WTC11 (cell line): ENCODE measurements at regions not wholly inside any gene's neighbourhood (a gene's known extent, or its start where the extent isn't known, plus 50 kb on each side); places are given as distances from the start of the nearest gene placed in this dataset.

ENCODE experiments used
- ATAC-seq: fragments of 200-7000 bp; cut with Tn5 transposase; 2 replicates; pipeline ENCODE4 v1.10.0; 2021; ENCODE audit warnings: mild to moderate bottlenecking, moderate library complexity
- CTCF ChIA-PET: fragments of 300-600 bp; sonication (Branson Sonifier 250); formaldehyde crosslinking; loops from one replicate; lab custom pipeline; 2021; ENCODE audit warnings: antibody characterized with exemption; lab: Charles Lee
- POLR2A ChIA-PET: fragments of 350-600 bp; sonication (Branson Sonifier 250); formaldehyde crosslinking; loops from one replicate; lab custom pipeline; 2021; ENCODE audit warnings: antibody characterized with exemption; lab: Charles Lee
- DNase-seq: peaks from one replicate; pipeline ENCODE4 v3.0.0; 2021; ENCODE audit warnings: low spot score
- H3K27ac Mint-ChIP-seq: 2 replicates; pipeline ENCODE4 v1.8.0; 2021; ENCODE audit warnings: mixed read lengths
- H3K27me3 Mint-ChIP-seq: 2 replicates; pipeline ENCODE4 v1.8.0; 2021; ENCODE audit warnings: low read depth, mild to moderate bottlenecking, moderate library complexity, mixed read lengths
- H3K36me3 Mint-ChIP-seq: 2 replicates; pipeline ENCODE4 v1.8.0; 2021; ENCODE audit warnings: mixed read lengths
- H3K4me1 Mint-ChIP-seq: 2 replicates; pipeline ENCODE4 v1.8.0; 2022; ENCODE audit warnings: mixed read lengths
- H3K4me3 Mint-ChIP-seq: 2 replicates; pipeline ENCODE4 v1.8.0; 2021; ENCODE audit warnings: mild to moderate bottlenecking, moderate library complexity, mixed read lengths
- H3K9me3 Mint-ChIP-seq: 2 replicates; pipeline ENCODE4 v1.8.0; 2021; ENCODE audit warnings: mixed read lengths
- ARID4B ChIP-seq: sonication (generic); formaldehyde crosslinking; IDR thresholded peaks from 2 replicates; pipeline ENCODE4 v1.8.0; 2023; ENCODE audit warnings: missing genetic modification reagents, mild to moderate bottlenecking, borderline replicate concordance
- CBFB ChIP-seq: sonication (generic); formaldehyde crosslinking; IDR thresholded peaks from 2 replicates; pipeline ENCODE4 v1.8.1; 2022; ENCODE audit warnings: mild to moderate bottlenecking, low read depth, missing genetic modification reagents
- ERG ChIP-seq: fragments of 250-450 bp; sonication (Bioruptor Pico); IDR thresholded peaks from 2 replicates; pipeline ENCODE4 v1.8.0; 2021; ENCODE audit warnings: mild to moderate bottlenecking
- FOXJ3 ChIP-seq: sonication (generic); formaldehyde crosslinking; IDR thresholded peaks from 2 replicates; pipeline ENCODE4 v1.9.0; 2021; ENCODE audit warnings: missing genetic modification reagents, mild to moderate bottlenecking, borderline replicate concordance
- GRHL2 ChIP-seq: fragments of 250-450 bp; sonication (Bioruptor Pico); IDR thresholded peaks from 2 replicates; pipeline ENCODE4 v1.8.0; 2022; ENCODE audit warnings: mild to moderate bottlenecking, moderate library complexity; ENCODE audit not compliant: insufficient replicate concordance, severe bottlenecking
- MXD4 ChIP-seq: fragments of 250-450 bp; sonication (Bioruptor Pico); IDR thresholded peaks from 2 replicates; pipeline ENCODE4 v1.8.0; 2021; ENCODE audit warnings: mild to moderate bottlenecking, moderate library complexity, borderline replicate concordance
- MYBL2 ChIP-seq: sonication (generic); formaldehyde crosslinking; IDR thresholded peaks from 2 replicates; pipeline ENCODE4 v1.8.1; 2023; ENCODE audit warnings: mild to moderate bottlenecking, moderate library complexity, missing genetic modification reagents
- PRRX2 ChIP-seq: fragments of 250-450 bp; sonication (Bioruptor Pico); IDR thresholded peaks from 2 replicates; pipeline ENCODE4 v1.8.0; 2021; ENCODE audit warnings: mild to moderate bottlenecking
- TEAD1 ChIP-seq: sonication (generic); formaldehyde crosslinking; IDR thresholded peaks from 2 replicates; pipeline ENCODE4 v1.8.0; 2022; ENCODE audit warnings: mild to moderate bottlenecking, missing genetic modification reagents
- ZBTB43 ChIP-seq: sonication (generic); formaldehyde crosslinking; IDR thresholded peaks from 2 replicates; pipeline ENCODE4 v1.8.1; 2023; ENCODE audit warnings: mild to moderate bottlenecking, missing genetic modification reagents
- ZNF121 ChIP-seq: sonication (generic); formaldehyde crosslinking; IDR thresholded peaks from 2 replicates; pipeline ENCODE4 v1.8.0; 2023; ENCODE audit warnings: missing genetic modification reagents
- ZNF263 ChIP-seq: sonication (generic); formaldehyde crosslinking; IDR thresholded peaks from 2 replicates; pipeline ENCODE4 v1.8.1; 2022; ENCODE audit warnings: low read depth, mild to moderate bottlenecking, moderate library complexity, missing genetic modification reagents
- ZNF396 ChIP-seq: fragments of 250-450 bp; sonication (Bioruptor Pico); IDR thresholded peaks from 2 replicates; pipeline ENCODE4 v1.8.0; 2021; ENCODE audit warnings: mild to moderate bottlenecking, moderate library complexity, borderline replicate concordance
- ZNF425 ChIP-seq: fragments of 250-450 bp; sonication (Bioruptor Pico); conservative IDR thresholded peaks from 2 replicates; pipeline ENCODE4 v1.9.0; 2021; ENCODE audit warnings: mild to moderate bottlenecking
- TF ChIP-seq, protein P1 (sequence below): sonication (generic); formaldehyde crosslinking; IDR thresholded peaks from 2 replicates; pipeline ENCODE4 v1.8.1; 2023; ENCODE audit warnings: mild to moderate bottlenecking, missing genetic modification reagents, moderate library complexity

GRCh38 chr3:15977090-15977489 lies 179.3 kb upstream of the ANKRD28 start:
- H3K27ac Mint-ChIP-seq, result no peak overlapping the region
- CTCF ChIA-PET, result interaction anchor here (0.6 to 1.5 kb wide), 3 partner anchors 12 to 201 kb away, joined by 4 to 5 read pairs (median 4); no protein-coding TSS in a partner anchor

GRCh38 chr3:15977598-15978232 lies 179.9 kb upstream of the ANKRD28 start:
- TF ChIP-seq ZNF396 (CRISPR knock-in tag) (no peak), ZNF263 (CRISPR knock-in tag) (no peak), FOXJ3 (CRISPR knock-in tag) (no peak), ZNF425 (CRISPR knock-in tag) (no peak), GRHL2 (CRISPR knock-in tag) (no peak), TEAD1 (CRISPR knock-in tag) (no peak), ZBTB43 (CRISPR knock-in tag) (no peak), ERG (CRISPR knock-in tag) (no peak), MXD4 (no peak), ZNF121 (CRISPR knock-in tag) (no peak), MYBL2 (no peak), CBFB (no peak)
- TF ChIP-seq, protein P1, sequence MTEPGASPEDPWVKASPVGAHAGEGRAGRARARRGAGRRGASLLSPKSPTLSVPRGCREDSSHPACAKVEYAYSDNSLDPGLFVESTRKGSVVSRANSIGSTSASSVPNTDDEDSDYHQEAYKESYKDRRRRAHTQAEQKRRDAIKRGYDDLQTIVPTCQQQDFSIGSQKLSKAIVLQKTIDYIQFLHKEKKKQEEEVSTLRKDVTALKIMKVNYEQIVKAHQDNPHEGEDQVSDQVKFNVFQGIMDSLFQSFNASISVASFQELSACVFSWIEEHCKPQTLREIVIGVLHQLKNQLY (CRISPR knock-in tag), result no peak; the same call in 1 of the 2 replicates
- Mint-ChIP-seq H3K4me3 (no peak overlapping the region), H3K4me1 (0 out of 2 replicates have a peak, but pooled peaks cover 8% of the 10 kb centered on the region), H3K36me3 (no peaks in the 10 kb centered on the region), H3K9me3 (peaks cover 6% of the 10 kb centered on the region), H3K27ac (no peak overlapping the region), H3K27me3 (no peaks in the 10 kb centered on the region)
- DNase-seq (no peak), ATAC-seq (peak; percentile 70)
- ChIA-PET CTCF (interaction anchor here (0.6 to 1.5 kb wide), 7 partner anchors 12 to 572 kb away, joined by 3 to 6 read pairs (median 4); no protein-coding TSS in a partner anchor), POLR2A (no interaction called here)

More at GRCh38 chr3:15977090-15977489, 179.3 kb upstream of the ANKRD28 start:
- POLR2A ChIA-PET, result no interaction called here
- Mint-ChIP-seq H3K27me3 (no peaks in the 10 kb centered on the region), H3K4me1 (0 out of 2 replicates have a peak, but pooled peaks cover 8% of the 10 kb centered on the region), H3K9me3 (peaks cover 9% of the 10 kb centered on the region), H3K4me3 (no peak overlapping the region), H3K36me3 (no peaks in the 10 kb centered on the region)
- no peak for DNase-seq
- TF ChIP-seq PRRX2 (CRISPR knock-in tag), result no peak
- ATAC-seq, result no peak

DNA sequence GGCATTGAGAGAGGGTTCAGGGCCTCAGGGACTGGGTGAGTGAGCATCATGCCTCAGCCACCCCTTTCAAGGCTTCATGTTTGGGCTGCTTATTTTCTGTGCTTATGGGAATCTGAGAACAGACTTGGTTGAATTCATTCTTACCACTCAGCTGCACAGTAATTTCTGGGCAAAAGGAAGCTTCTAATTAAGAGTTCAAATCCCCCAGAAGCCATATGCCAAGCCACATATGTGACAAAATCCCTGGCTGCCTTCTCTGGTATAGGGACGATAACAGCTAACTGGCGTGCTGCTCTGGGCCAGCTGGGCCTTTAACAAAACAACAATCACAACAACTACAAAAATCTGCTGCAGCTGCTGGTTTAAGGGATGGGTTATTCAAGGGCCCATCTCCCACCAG lies 181.0 kb upstream of the ANKRD28 start:
- H3K27me3 Mint-ChIP-seq, result no peaks in the 10 kb centered on the region
- ChIA-PET CTCF (no interaction called here), POLR2A (no interaction called here)
- no peak overlapping the region for H3K4me3 Mint-ChIP-seq
- DNase-seq, result no peak
- ATAC-seq, result no peak
- peaks cover 6% of the 10 kb centered on the region for H3K9me3 Mint-ChIP-seq
- no peak for TF ChIP-seq ARID4B (CRISPR knock-in tag)
- no peak for TF ChIP-seq MYBL2
- H3K36me3 Mint-ChIP-seq, result no peaks in the 10 kb centered on the region
- no peak overlapping the region for H3K27ac Mint-ChIP-seq
- 0 out of 2 replicates have a peak, but pooled peaks cover 8% of the 10 kb centered on the region for H3K4me1 Mint-ChIP-seq
